ENCODE measurements at regions not wholly inside any gene's neighbourhood (a gene's known extent, or its start where the extent isn't known, plus 50 kb on each side); places are given as distances from the start of the nearest gene placed in this dataset.
"Not testable (repeated sequence)": the region's sequence is repeated elsewhere in the genome, so short reads cannot be mapped to it uniquely, and the experiment has no call there.

- not testable (repeated sequence) for H3K27me3 Mint-ChIP-seq (ENCODE audit: low read depth); H3K79me2 ChIP-seq (ENCODE audit: insufficient read depth, low read length); H3K79me1 ChIP-seq (ENCODE audit: insufficient read depth, low read depth, low read length, poor library complexity, severe bottlenecking); H3K4me3 Mint-ChIP-seq; H3K4me1 ChIP-seq (ENCODE audit: insufficient read depth, low read length); H3K9ac ChIP-seq (ENCODE audit: extremely low read depth, insufficient read length, low read length); H4K8ac ChIP-seq (replicated peaks; ENCODE audit: insufficient read length, low read depth, low read length); H3K4ac ChIP-seq (ENCODE audit: low read depth, low read length); H3T11ph ChIP-seq (ENCODE audit: low read length); H3K27ac Mint-ChIP-seq; H2BK20ac ChIP-seq (ENCODE audit: low read depth, low read length, poor library complexity, severe bottlenecking); DNase-seq; H3K56ac ChIP-seq (ENCODE audit: insufficient read length, low read depth, low read length); H2BK15ac ChIP-seq (ENCODE audit: low read depth, low read length); H3K9me3 ChIP-seq (ENCODE audit: control insufficient read depth, low read depth, low read length); H4K5ac ChIP-seq (ENCODE audit: insufficient read length, low read depth, low read length); H3K18ac ChIP-seq (ENCODE audit: insufficient read length, low read depth, low read length); H2AFZ ChIP-seq (ENCODE audit: low read length); H3K27me3 ChIP-seq (ENCODE audit: insufficient read depth, low read length); H2BK5ac ChIP-seq (ENCODE audit: insufficient read length, low read length); H3K4me2 ChIP-seq (ENCODE audit: insufficient read depth, insufficient read length, low read length); H4K91ac ChIP-seq (ENCODE audit: insufficient read length, low read depth, low read length); H3K23me2 ChIP-seq (ENCODE audit: insufficient read length, low read depth, low read length, poor library complexity, severe bottlenecking); H2AK5ac ChIP-seq (ENCODE audit: insufficient read length, low read length); H3K27ac ChIP-seq (ENCODE audit: insufficient read length, low read depth, low read length); H3K9me3 Mint-ChIP-seq; H2BK120ac ChIP-seq (ENCODE audit: low read depth, low read length, poor library complexity, severe bottlenecking); H3K23ac ChIP-seq (ENCODE audit: insufficient read length, low read depth, low read length); H4K20me1 ChIP-seq (ENCODE audit: control insufficient read depth, insufficient read depth, insufficient read length); H3K14ac ChIP-seq (ENCODE audit: insufficient read depth, low read length); H2BK12ac ChIP-seq (ENCODE audit: insufficient read length, low read depth, low read length)
- H3K36me3 Mint-ChIP-seq (ENCODE audit: insufficient read depth in 1 of 3, low read depth in 3 of 3), result peaks cover 2 to 11% (median 4%) of the 10 kb centered on the region in 3 experiments; a peak in 5 of 7 replicates
- peaks cover 41 to 57% of the 10 kb centered on the region in 2 experiments for H3K4me1 Mint-ChIP-seq
- no CpG with 5 or more reads among the region's 6 CpGs for WGBS (ENCODE audit: extremely low coverage, insufficient read length, low lambda C conversion rate)
Measured at GRCh38 chr1:221969298-221969858, 227.5 kb upstream of the DUSP10 start.

GRCh38 chr1:221967538-221967937, 225.6 kb upstream of the DUSP10 start:
- H2BK120ac ChIP-seq (ENCODE audit: low read depth, low read length, poor library complexity, severe bottlenecking); H3K9me3 Mint-ChIP-seq; H3K23ac ChIP-seq (ENCODE audit: insufficient read length, low read depth, low read length); H3K9ac ChIP-seq (ENCODE audit: extremely low read depth, insufficient read length, low read length); H2BK15ac ChIP-seq (ENCODE audit: low read depth, low read length); H3K4me2 ChIP-seq (ENCODE audit: insufficient read depth, insufficient read length, low read length); H3K14ac ChIP-seq (ENCODE audit: insufficient read depth, low read length); H2BK5ac ChIP-seq (ENCODE audit: insufficient read length, low read length); H4K8ac ChIP-seq (replicated peaks; ENCODE audit: insufficient read length, low read depth, low read length); H3K9me3 ChIP-seq (ENCODE audit: control insufficient read depth, low read depth, low read length); H3T11ph ChIP-seq (ENCODE audit: low read length); H3K79me1 ChIP-seq (ENCODE audit: insufficient read depth, low read depth, low read length, poor library complexity, severe bottlenecking); H3K23me2 ChIP-seq (ENCODE audit: insufficient read length, low read depth, low read length, poor library complexity, severe bottlenecking); H2AK5ac ChIP-seq (ENCODE audit: insufficient read length, low read length); H2AFZ ChIP-seq (ENCODE audit: low read length); H4K5ac ChIP-seq (ENCODE audit: insufficient read length, low read depth, low read length); H3K4ac ChIP-seq (ENCODE audit: low read depth, low read length); H4K91ac ChIP-seq (ENCODE audit: insufficient read length, low read depth, low read length); H2BK12ac ChIP-seq (ENCODE audit: insufficient read length, low read depth, low read length); H3K27ac ChIP-seq (ENCODE audit: insufficient read length, low read depth, low read length); H2BK20ac ChIP-seq (ENCODE audit: low read depth, low read length, poor library complexity, severe bottlenecking); H3K27me3 ChIP-seq (ENCODE audit: insufficient read depth, low read length); H3K79me2 ChIP-seq (ENCODE audit: insufficient read depth, low read length); H3K18ac ChIP-seq (ENCODE audit: insufficient read length, low read depth, low read length); H3K56ac ChIP-seq (ENCODE audit: insufficient read length, low read depth, low read length); H4K20me1 ChIP-seq (ENCODE audit: control insufficient read depth, insufficient read depth, insufficient read length); H3K27me3 Mint-ChIP-seq (ENCODE audit: low read depth); H3K4me1 ChIP-seq (ENCODE audit: insufficient read depth, low read length); DNase-seq: not testable (repeated sequence)
- H3K4me1 Mint-ChIP-seq, result peaks cover 36 to 48% of the 10 kb centered on the region in 2 experiments
- no CpG with 5 or more reads among the region's 9 CpGs for WGBS (ENCODE audit: extremely low coverage, insufficient read length, low lambda C conversion rate)
- H3K27ac Mint-ChIP-seq, result peak overlapping the region in 2 of 3 experiments; percentile 40 to 71; a peak in 3 of 7 replicates
- peak overlapping the region in 1 of 2 experiments; percentile 64; a peak in 2 of 5 replicates for H3K4me3 Mint-ChIP-seq
- H3K36me3 Mint-ChIP-seq (ENCODE audit: insufficient read depth in 1 of 3, low read depth in 3 of 3), result peaks cover 2 to 18% (median 4%) of the 10 kb centered on the region in 3 experiments; a peak in 5 of 7 replicates
